GM12878 (cell line): ENCODE measurements at regions not wholly inside any gene's neighbourhood (a gene's known extent, or its start where the extent isn't known, plus 50 kb on each side); places are given as distances from the start of the nearest gene placed in this dataset.

Experiments
- ATAC-seq: fragments of 200-7000 bp; cut with Tn5 transposase; 3 replicates; pipeline ENCODE4 v1.9.1; 2020; ENCODE audit warnings: mild to moderate bottlenecking, moderate library complexity
- BruUV-seq: library from RNA; stranded (reverse); fragments of 400-500 nt; replicated peaks from 2 replicates; lab custom pipeline; 2021; lab: Mats Ljungman, UMichigan
- CTCF ChIA-PET: fragments of 300-600 bp; sonication (Branson Sonifier 250); formaldehyde crosslinking; extraction: SDS; loops from one replicate; lab custom pipeline; 2021; ENCODE audit warnings: inconsistent platforms; lab: Yijun Ruan, JAX
- POLR2A ChIA-PET: fragments of 350-600 bp; formaldehyde crosslinking; extraction: SDS; loops from one replicate; lab custom pipeline; 2021; ENCODE audit warnings: inconsistent platforms; lab: Charles Lee
- RAD21 ChIA-PET: fragments of 300-600 bp; sonication (Branson Sonifier 250); formaldehyde crosslinking; loops from one replicate; lab custom pipeline; 2023; ENCODE audit warnings: antibody characterized with exemption; ENCODE audit not compliant: unreplicated experiment; lab: Charles Lee
- SMC1A ChIA-PET: fragments of 300-600 bp; sonication (Branson Sonifier 250); formaldehyde crosslinking; loops from one replicate; lab custom pipeline; 2023; ENCODE audit not compliant: unreplicated experiment, uncharacterized antibody; lab: Charles Lee
- DNase-seq: peaks from one replicate; pipeline ENCODE4 v3.0.0-alpha.2; 2011; ENCODE audit warnings: low read depth, low spot score
- FAIRE-seq: peaks from 3 replicates; lab custom pipeline; 2011; peaks lifted over from hg19 to GRCh38; lab: Jason Lieb, UNC
- H2AFZ ChIP-seq: 2 replicates; pipeline ENCODE4 v1.6.0; 2011; ENCODE audit warnings: low read depth, low read length, control low read depth; ENCODE audit not compliant: control insufficient read depth
- H3K27ac ChIP-seq: 2 replicates; pipeline ENCODE4 v1.5.1; 2011; ENCODE audit warnings: control low read depth; ENCODE audit not compliant: control insufficient read depth, insufficient read depth
- H3K27me3 ChIP-seq, 2 experiments: replicated peaks in 1 of 2; 2 replicates each; pipeline versions ENCODE4 v1.6.0 to v1.6.1; 2011; ENCODE audit warnings: low read length in 1 of 2; ENCODE audit not compliant: control insufficient read depth in 2 of 2, insufficient read depth in 2 of 2
- H3K36me3 ChIP-seq, 2 experiments: 2 replicates each; pipeline ENCODE4 v1.5.1; 2011; ENCODE audit warnings: low read length in 1 of 2; ENCODE audit not compliant: control insufficient read depth in 2 of 2, insufficient read depth in 2 of 2
- H3K4me1 ChIP-seq: 2 replicates; pipeline ENCODE4 v1.6.1; 2011; ENCODE audit warnings: mild to moderate bottlenecking, low read length, moderate library complexity, mixed read lengths; ENCODE audit not compliant: control insufficient read depth, insufficient read depth
- H3K4me2 ChIP-seq: 2 replicates; pipeline ENCODE4 v1.6.0; 2011; ENCODE audit warnings: control low read depth; ENCODE audit not compliant: control insufficient read depth, insufficient read depth
- H3K4me3 ChIP-seq: fragments of 200-600 bp; sonication (generic); 2 replicates; pipeline ENCODE4 v1.5.1; 2016
- H3K79me2 ChIP-seq: 2 replicates; pipeline ENCODE4 v1.6.0; 2011; ENCODE audit warnings: low read length; ENCODE audit not compliant: control insufficient read depth, insufficient read depth
- H3K9ac ChIP-seq: 2 replicates; pipeline ENCODE4 v1.8.0; 2011; ENCODE audit warnings: low read length, control low read depth, mixed read lengths; ENCODE audit not compliant: control insufficient read depth, insufficient read depth
- H3K9me3 ChIP-seq: replicated peaks from 3 replicates; pipeline ENCODE4 v1.5.1; 2011; ENCODE audit warnings: mild to moderate bottlenecking, low read length; ENCODE audit not compliant: control insufficient read depth, insufficient read depth
- H4K20me1 ChIP-seq: 2 replicates; pipeline ENCODE4 v1.6.0; 2011; ENCODE audit not compliant: control insufficient read depth, insufficient read depth
- CBX5 ChIP-seq: sonication (generic); IDR thresholded peaks from 2 replicates; pipeline ENCODE4 v1.6.1; 2016; ENCODE audit warnings: low read depth, moderate library complexity, mild to moderate bottlenecking, inconsistent platforms
- CEBPZ ChIP-seq: fragments of 150-350 bp; IDR thresholded peaks from 2 replicates; pipeline ENCODE4 v1.6.1; 2016; ENCODE audit warnings: low read depth, low read length
- NR2C2 ChIP-seq: IDR thresholded peaks from 2 replicates; pipeline ENCODE4 v1.6.1; 2011; ENCODE audit warnings: borderline replicate concordance, low read depth; ENCODE audit not compliant: control insufficient read depth, insufficient read length
- RAD21 ChIP-seq: IDR thresholded peaks from 2 replicates; pipeline ENCODE4 v1.6.1; 2011; ENCODE audit warnings: mild to moderate bottlenecking, low read depth, low read length, moderate library complexity; ENCODE audit not compliant: insufficient read depth
- RCOR1 ChIP-seq: conservative IDR thresholded peaks from 2 replicates; pipeline ENCODE4 v1.6.1; 2012; ENCODE audit warnings: low read depth, low read length, improper control_type of control experiment
- WGBS: methylation state at CpG from one replicate; pipeline ENCODE4 v1.1.6; 2016; ENCODE audit warnings: low lambda C conversion rate; ENCODE audit not compliant: insufficient replicate concordance, insufficient coverage; ENCODE audit errors: missing lambda C conversion rate; 5-methylcytosine and 5-hydroxymethylcytosine counted together
- in situ Hi-C: fragments of 300-500 bp; cut with MboI; formaldehyde crosslinking; loops from 9 replicates; pipeline ENCODE4 v1.14.3; 2018; ENCODE audit warnings: mixed read lengths
- intact Hi-C: fragments of 100-400 bp; cut with micrococcal nuclease; formaldehyde crosslinking; loops from one replicate; pipeline ENCODE4 v1.14.2; 2022; ENCODE audit not compliant: unreplicated experiment

DNA sequence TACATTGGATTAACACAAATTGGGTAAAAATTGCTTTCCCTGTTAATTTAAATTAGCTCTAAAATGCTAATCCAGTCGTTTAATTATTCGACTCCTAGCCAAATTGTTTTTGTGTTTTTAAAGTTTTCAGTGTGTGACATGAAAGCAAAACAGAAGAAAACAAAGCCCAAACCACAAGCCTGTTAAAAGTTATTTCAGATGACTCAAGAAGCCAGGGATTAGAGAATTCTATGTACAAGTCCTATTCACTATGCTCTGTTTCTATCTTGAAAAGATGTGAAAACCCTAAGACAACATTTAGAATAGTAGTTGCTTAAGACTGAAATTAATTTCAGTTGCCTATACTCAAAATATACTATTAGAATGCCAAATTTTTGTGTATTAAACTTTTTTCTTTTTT lies 294.8 kb upstream of the ADAMTS5 start:
- no peaks in the 10 kb centered on the region for H4K20me1 ChIP-seq
- ChIA-PET RAD21 (no interaction called here), SMC1A (no interaction called here), CTCF (no interaction called here), POLR2A (no interaction called here)
- no peak overlapping the region for H3K27ac ChIP-seq
- no peak overlapping the region for H2AFZ ChIP-seq
- no peaks in the 10 kb centered on the region for H3K79me2 ChIP-seq
- H3K4me1 ChIP-seq, result no peaks in the 10 kb centered on the region
- H3K4me2 ChIP-seq, result no peak overlapping the region
- FAIRE-seq (no peak), ATAC-seq (no peak), DNase-seq (no peak)
- no peaks in the 10 kb centered on the region for H3K9me3 ChIP-seq
- no peak overlapping the region for H3K9ac ChIP-seq
- TF ChIP-seq RAD21, result no peak
- TF ChIP-seq NR2C2, result no peak
- TF ChIP-seq CBX5, result no peak
- TF ChIP-seq CEBPZ, result no peak
- no peak for TF ChIP-seq RCOR1
- intact Hi-C loops (no loop called here), in situ Hi-C loops (no loop called here)
- WGBS, result 0% methylated on average over 2 of the region's 2 CpGs
- H3K4me3 ChIP-seq, result no peak overlapping the region
- H3K36me3 ChIP-seq, result no peaks in the 10 kb centered on the region
- no TSS peak for BruUV-seq
- no peaks in the 10 kb centered on the region for H3K27me3 ChIP-seq
